ENCODE measurements at regions not wholly inside any gene's neighbourhood (a gene's known extent, or its start where the extent isn't known, plus 50 kb on each side); places are given as distances from the start of the nearest gene placed in this dataset.

GRCh38 chr9:28832168-28832770 is 1259.0 kb upstream of the C9orf72 start:
- Histone ChIP-seq H3K4me3 (ENCODE audit: control insufficient read depth in 2 of 3, extremely low read depth in 1 of 3, insufficient read depth in 2 of 3, low read depth in 1 of 3, low read length in 3 of 3) (no peak overlapping the region), H3K9me1 (ENCODE audit: control insufficient read depth, extremely low read depth, insufficient read depth, low read length) (no peaks in the 10 kb centered on the region), H3K4me2 (ENCODE audit: control insufficient read depth, extremely low read depth, insufficient read depth, low read depth, low read length) (no peak overlapping the region), H3K9ac (ENCODE audit: control insufficient read depth, extremely low read depth, insufficient read depth, low read length) (no peak overlapping the region), H3K27ac (ENCODE audit: control insufficient read depth, insufficient read depth, low read length) (no peak overlapping the region), H3K79me2 (ENCODE audit: control insufficient read depth, insufficient read depth, low read length) (no peaks in the 10 kb centered on the region), H3K4me1 (ENCODE audit: control insufficient read depth, extremely low read depth, insufficient read depth, low read length) (no peaks in the 10 kb centered on the region), H3K36me3 (ENCODE audit: control insufficient read depth in 2 of 2, extremely low read depth in 1 of 2, insufficient read depth in 2 of 2, low read length in 2 of 2) (no peaks in the 10 kb centered on the region), H2AFZ (ENCODE audit: control insufficient read depth, low read length) (no peak overlapping the region), H3K27me3 (ENCODE audit: control insufficient read depth, extremely low read depth, insufficient read depth, low read length) (no peaks in the 10 kb centered on the region), H4K20me1 (ENCODE audit: control insufficient read depth, extremely low read depth, insufficient read depth, low read length) (no peaks in the 10 kb centered on the region), H3K9me3 (ENCODE audit: control insufficient read depth, low read depth, low read length) (no peaks in the 10 kb centered on the region)
- DNase-seq (ENCODE audit: low read depth, low spot score) = no peak
- no peak for TF ChIP-seq EZH2 (IDR thresholded peaks at IDR 0.05; ENCODE audit: low read length)
- TF ChIP-seq CTCF (optimal IDR thresholded peaks at IDR 0.05 in 1 of 3, IDR thresholded peaks at IDR 0.05 in 1 of 3, conservative IDR thresholded peaks at IDR 0.05 in 1 of 3; ENCODE audit: extremely low read depth in 1 of 3, insufficient read depth in 2 of 3, low read length in 3 of 3) = no peak
- no peak for FAIRE-seq
- dilution Hi-C loops (cut with MboI; ENCODE audit: extremely low pct_ligation_motif_present, low sequenced_read_pairs) = no loop called here

- dilution Hi-C loops (cut with MboI; ENCODE audit: extremely low pct_ligation_motif_present, low sequenced_read_pairs) = no loop called here
- no peak for TF ChIP-seq CTCF (optimal IDR thresholded peaks at IDR 0.05 in 1 of 3, IDR thresholded peaks at IDR 0.05 in 1 of 3, conservative IDR thresholded peaks at IDR 0.05 in 1 of 3; ENCODE audit: extremely low read depth in 1 of 3, insufficient read depth in 2 of 3, low read length in 3 of 3)
- no peak for TF ChIP-seq EZH2 (IDR thresholded peaks at IDR 0.05; ENCODE audit: low read length)
- no peak for FAIRE-seq
Measured at GRCh38 chr9:28834156-28834555, 1260.9 kb upstream of the C9orf72 start.

More at GRCh38 chr9:28834156-28834555, 1260.9 kb upstream of the C9orf72 start:
- Histone ChIP-seq H3K36me3 (ENCODE audit: control insufficient read depth in 2 of 2, extremely low read depth in 1 of 2, insufficient read depth in 2 of 2, low read length in 2 of 2) (no peaks in the 10 kb centered on the region), H3K4me3 (ENCODE audit: control insufficient read depth in 2 of 3, extremely low read depth in 1 of 3, insufficient read depth in 2 of 3, low read depth in 1 of 3, low read length in 3 of 3) (no peak overlapping the region), H3K9me1 (ENCODE audit: control insufficient read depth, extremely low read depth, insufficient read depth, low read length) (no peaks in the 10 kb centered on the region), H3K79me2 (ENCODE audit: control insufficient read depth, insufficient read depth, low read length) (no peaks in the 10 kb centered on the region), H3K4me2 (ENCODE audit: control insufficient read depth, extremely low read depth, insufficient read depth, low read depth, low read length) (no peak overlapping the region), H3K27me3 (ENCODE audit: control insufficient read depth, extremely low read depth, insufficient read depth, low read length) (no peaks in the 10 kb centered on the region), H2AFZ (ENCODE audit: control insufficient read depth, low read length) (no peak overlapping the region), H3K9me3 (ENCODE audit: control insufficient read depth, low read depth, low read length) (no peaks in the 10 kb centered on the region), H4K20me1 (ENCODE audit: control insufficient read depth, extremely low read depth, insufficient read depth, low read length) (no peaks in the 10 kb centered on the region), H3K27ac (ENCODE audit: control insufficient read depth, insufficient read depth, low read length) (no peak overlapping the region), H3K9ac (ENCODE audit: control insufficient read depth, extremely low read depth, insufficient read depth, low read length) (no peak overlapping the region), H3K4me1 (ENCODE audit: control insufficient read depth, extremely low read depth, insufficient read depth, low read length) (no peaks in the 10 kb centered on the region)
- DNase-seq (ENCODE audit: low read depth, low spot score) = no peak

Measured in keratinocyte (primary cell).